SKM-1 (cell line): ENCODE measurements at regions not wholly inside any gene's neighbourhood (a gene's known extent, or its start where the extent isn't known, plus 50 kb on each side); places are given as distances from the start of the nearest gene placed in this dataset.

Experiments
- DNase-seq: peaks from one replicate; lab custom pipeline; 2025; ENCODE audit not compliant: unreplicated experiment; lab: John Stamatoyannopoulos, UW

- DNase-seq = no peak
Observed at GRCh38 chr1:30336550-30337323, 386.6 kb downstream of the MATN1 start.

GRCh38 chr1:30335997-30336390, 387.4 kb downstream of the MATN1 start:
- no peak for DNase-seq

- no peak for DNase-seq
Observed at GRCh38 chr1:30335389-30335996, 387.9 kb downstream of the MATN1 start.

- no peak for DNase-seq
Observed at GRCh38 chr1:30334767-30335166, 388.6 kb downstream of the MATN1 start.

GRCh38 chr1:30332116-30333094, 391.0 kb downstream of the MATN1 start:
- DNase-seq = no peak

GRCh38 chr1:30331415-30332065, 391.8 kb downstream of the MATN1 start:
- DNase-seq = no peak

- DNase-seq = no peak
Observed at GRCh38 chr1:30330644-30331043, 392.7 kb downstream of the MATN1 start.

- no peak for DNase-seq
Observed at GRCh38 chr1:30329802-30330557, 393.4 kb downstream of the MATN1 start.

GRCh38 chr1:30329263-30329753, 394.1 kb downstream of the MATN1 start:
- DNase-seq = no peak

GRCh38 chr1:30328401-30329262, 394.8 kb downstream of the MATN1 start:
- DNase-seq = no peak

- no peak for DNase-seq
Observed at GRCh38 chr1:30328100-30328370, 395.4 kb downstream of the MATN1 start.

- DNase-seq = no peak
Observed at GRCh38 chr1:30327370-30328099, 395.9 kb downstream of the MATN1 start.

- no peak for DNase-seq
Observed at GRCh38 chr1:30325999-30326398, 397.4 kb downstream of the MATN1 start.

GRCh38 chr1:30325085-30325935, 398.1 kb downstream of the MATN1 start:
- no peak for DNase-seq

GRCh38 chr1:30324251-30325084, 398.9 kb downstream of the MATN1 start:
- DNase-seq = no peak

GRCh38 chr1:30323841-30324240, 399.5 kb downstream of the MATN1 start:
- no peak for DNase-seq

GRCh38 chr1:30323352-30323751, 400.0 kb downstream of the MATN1 start:
- no peak for DNase-seq
